Kidney (tissue), 13 donors: ENCODE measurements at regions not wholly inside any gene's neighbourhood (a gene's known extent, or its start where the extent isn't known, plus 50 kb on each side); places are given as distances from the start of the nearest gene placed in this dataset.

Source experiments
- DNase-seq, 5 donors: peaks; one replicate each; pipeline ENCODE4 v3.0.0-alpha.2; 2013 to 2020
- FAIRE-seq: peaks from 2 replicates; lab custom pipeline; 2012; peaks lifted over from hg19 to GRCh38; lab: Jason Lieb, UNC
- H3K27ac ChIP-seq, 2 donors: one replicate each; pipeline ENCODE4 v1.7.0; 2013; ENCODE audit warnings: low read depth in 2 of 2, low read length in 2 of 2, inconsistent platforms in 1 of 2
- H3K27me3 ChIP-seq: one replicate; pipeline ENCODE4 v1.7.1; 2013; ENCODE audit warnings: low read length, inconsistent platforms; ENCODE audit not compliant: control insufficient read depth, insufficient read depth
- H3K36me3 ChIP-seq, 3 donors: one replicate each; pipeline versions ENCODE4 v1.7.0 to v1.7.1; 2013; ENCODE audit warnings: low read length in 3 of 3, control low read depth in 1 of 3, inconsistent platforms in 1 of 3; ENCODE audit not compliant: insufficient read depth in 3 of 3, control insufficient read depth in 2 of 3
- H3K4me1 ChIP-seq, 3 donors: one replicate each; pipeline versions ENCODE4 v1.7.0 to v1.7.1; 2013; ENCODE audit warnings: low read length in 3 of 3, inconsistent platforms in 1 of 3, low read depth in 1 of 3; ENCODE audit not compliant: control insufficient read depth in 2 of 3, insufficient read depth in 2 of 3
- H3K4me3 ChIP-seq, 3 donors: one replicate each; pipeline versions ENCODE4 v1.7.0 to v1.8.1; 2013; ENCODE audit warnings: low read length in 3 of 3, control low read depth in 1 of 3, inconsistent platforms in 1 of 3
- H3K9ac ChIP-seq, 3 donors: one replicate each; pipeline versions ENCODE4 v1.7.0 to v1.7.1; 2013; ENCODE audit warnings: low read length in 3 of 3, control low read depth in 1 of 3, inconsistent platforms in 1 of 3
- H3K9me3 ChIP-seq, 3 donors: one replicate each; pipeline versions ENCODE4 v1.7.0 to v1.7.1; 2013; ENCODE audit warnings: low read length in 3 of 3, control low read depth in 1 of 3, inconsistent platforms in 1 of 3; ENCODE audit not compliant: control insufficient read depth in 2 of 3, insufficient read depth in 1 of 3
- intact Hi-C: fragments of 100-400 bp; cut with DNase I; formaldehyde crosslinking; loops from one replicate; pipeline ENCODE4 v1.11.1; 2022
- TF ChIP-seq, protein P1 (sequence below): IDR thresholded peaks from 3 replicates; pipeline ENCODE4 v1.5.1; 2012; ENCODE audit warnings: mild to moderate bottlenecking, moderate library complexity, borderline replicate concordance; ENCODE audit not compliant: insufficient read depth; ENCODE audit errors: extremely low read depth
- donor health status: control.
- donor health status: control.
- donor health status: control.
- donor health status: control.
- donor health status: control.
- donor health status: DM: yes; HTN: yes; CAD: no.
- donor health status: Normal renal cell carcinoma (clear cell type).

GRCh38 chr10:45564303-45564959, 108.1 kb downstream of the ZFAND4 start:
- no peak for FAIRE-seq
- Histone ChIP-seq H3K9ac (no peak overlapping the region), H3K9me3 (no peaks in the 10 kb centered on the region), H3K27me3 (no peaks in the 10 kb centered on the region), H3K4me1 (no peaks in the 10 kb centered on the region), H3K36me3 (no peaks in the 10 kb centered on the region), H3K4me3 (no peak overlapping the region), H3K27ac (no peak overlapping the region)
- intact Hi-C loops: no loop called here
- TF ChIP-seq, protein P1, sequence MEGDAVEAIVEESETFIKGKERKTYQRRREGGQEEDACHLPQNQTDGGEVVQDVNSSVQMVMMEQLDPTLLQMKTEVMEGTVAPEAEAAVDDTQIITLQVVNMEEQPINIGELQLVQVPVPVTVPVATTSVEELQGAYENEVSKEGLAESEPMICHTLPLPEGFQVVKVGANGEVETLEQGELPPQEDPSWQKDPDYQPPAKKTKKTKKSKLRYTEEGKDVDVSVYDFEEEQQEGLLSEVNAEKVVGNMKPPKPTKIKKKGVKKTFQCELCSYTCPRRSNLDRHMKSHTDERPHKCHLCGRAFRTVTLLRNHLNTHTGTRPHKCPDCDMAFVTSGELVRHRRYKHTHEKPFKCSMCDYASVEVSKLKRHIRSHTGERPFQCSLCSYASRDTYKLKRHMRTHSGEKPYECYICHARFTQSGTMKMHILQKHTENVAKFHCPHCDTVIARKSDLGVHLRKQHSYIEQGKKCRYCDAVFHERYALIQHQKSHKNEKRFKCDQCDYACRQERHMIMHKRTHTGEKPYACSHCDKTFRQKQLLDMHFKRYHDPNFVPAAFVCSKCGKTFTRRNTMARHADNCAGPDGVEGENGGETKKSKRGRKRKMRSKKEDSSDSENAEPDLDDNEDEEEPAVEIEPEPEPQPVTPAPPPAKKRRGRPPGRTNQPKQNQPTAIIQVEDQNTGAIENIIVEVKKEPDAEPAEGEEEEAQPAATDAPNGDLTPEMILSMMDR: no peak
- DNase-seq: no peak

DNA sequence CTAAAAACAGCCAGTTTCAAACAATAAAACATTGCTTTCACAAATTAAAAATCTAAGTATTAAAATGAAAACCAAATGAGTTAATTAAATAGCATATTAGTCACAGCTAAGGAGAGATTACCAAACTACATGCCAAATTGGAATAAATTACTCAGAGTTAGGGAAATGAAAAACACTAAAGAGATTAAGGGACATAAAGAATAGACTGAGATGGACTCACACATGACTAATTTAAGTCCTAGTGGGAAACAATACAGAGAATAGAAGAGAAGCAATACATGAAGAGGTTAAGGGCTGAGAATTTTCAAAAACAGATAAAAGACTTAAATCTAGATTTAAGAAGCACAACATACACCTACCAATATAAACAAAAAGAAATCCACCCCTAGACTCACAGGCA, 110.6 kb downstream of the ZFAND4 start:
- TF ChIP-seq, protein P1: no peak
- H3K9me3 ChIP-seq: no peaks in the 10 kb centered on the region
- peaks cover 0 to 7% (median 0%) of the 10 kb centered on the region in 3 donors for H3K4me1 ChIP-seq
- H3K9ac ChIP-seq: no peak overlapping the region
- no peak for FAIRE-seq
- intact Hi-C loops: no loop called here
- no peak overlapping the region for H3K27ac ChIP-seq
- H3K36me3 ChIP-seq: no peaks in the 10 kb centered on the region
- no peak for DNase-seq
- H3K4me3 ChIP-seq: no peak overlapping the region
- no peaks in the 10 kb centered on the region for H3K27me3 ChIP-seq

DNA sequence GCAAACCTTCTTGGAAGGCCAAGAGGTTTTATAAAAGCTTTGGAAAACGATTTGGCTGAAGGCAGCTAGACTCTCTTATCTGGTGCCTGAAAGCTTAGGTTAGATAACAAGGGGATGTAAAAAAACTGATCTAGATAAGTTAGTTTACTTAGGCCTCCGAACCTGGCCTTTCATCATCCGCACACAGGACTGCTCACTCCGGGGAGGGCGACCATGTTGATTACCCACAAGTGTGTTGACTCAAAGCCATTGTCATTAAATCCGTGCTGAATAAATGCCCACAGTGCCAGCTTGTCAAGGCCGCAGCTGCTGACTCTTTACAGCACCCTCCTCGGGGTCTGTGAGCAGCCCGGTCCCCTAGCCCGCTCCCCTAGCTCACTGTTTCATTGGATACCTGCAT, 112.3 kb downstream of the ZFAND4 start:
- no peaks in the 10 kb centered on the region for H3K27me3 ChIP-seq
- H3K27ac ChIP-seq: no peak overlapping the region
- H3K36me3 ChIP-seq: no peaks in the 10 kb centered on the region
- no peak overlapping the region for H3K4me3 ChIP-seq
- intact Hi-C loops: no loop called here
- H3K9ac ChIP-seq: no peak overlapping the region
- H3K4me1 ChIP-seq: peaks cover 0 to 7% (median 0%) of the 10 kb centered on the region in 3 donors
- TF ChIP-seq, protein P1: no peak
- H3K9me3 ChIP-seq: no peaks in the 10 kb centered on the region
- DNase-seq (no peak), FAIRE-seq (no peak)

GRCh38 chr10:45558425-45558824, 114.1 kb downstream of the ZFAND4 start:
- no peaks in the 10 kb centered on the region for H3K27me3 ChIP-seq
- H3K36me3 ChIP-seq: no peaks in the 10 kb centered on the region
- intact Hi-C loops: no loop called here
- H3K4me1 ChIP-seq: peaks cover 0 to 7% (median 0%) of the 10 kb centered on the region in 3 donors
- no peak overlapping the region for H3K9ac ChIP-seq
- H3K27ac ChIP-seq: no peak overlapping the region
- TF ChIP-seq, protein P1: no peak
- H3K4me3 ChIP-seq: no peak overlapping the region
- FAIRE-seq: no peak
- no peaks in the 10 kb centered on the region for H3K9me3 ChIP-seq
- DNase-seq: no peak
